ENCODE measurements at regions not wholly inside any gene's neighbourhood (a gene's known extent, or its start where the extent isn't known, plus 50 kb on each side); places are given as distances from the start of the nearest gene placed in this dataset.

GRCh38 chr6:63094947-63095346 lies 116.3 kb upstream of the FKBP1C start:
- Histone ChIP-seq H3F3A (ENCODE audit: low read depth) (no peaks in the 10 kb centered on the region), H3K4me1 (ENCODE audit: insufficient read depth, low read length, poor library complexity, severe bottlenecking) (no peaks in the 10 kb centered on the region), H4K20me1 (ENCODE audit: insufficient read depth, low read length, poor library complexity, severe bottlenecking) (no peaks in the 10 kb centered on the region), H3K9ac (ENCODE audit: low read depth, low read length, poor library complexity, severe bottlenecking) (no peak overlapping the region), H3K4me3 (ENCODE audit: low read length, poor library complexity, severe bottlenecking) (no peak overlapping the region), H2AFZ (ENCODE audit: low read length) (no peak overlapping the region), H3K9me3 (ENCODE audit: insufficient read depth, low read depth, low read length) (no peaks in the 10 kb centered on the region), H3K79me2 (ENCODE audit: insufficient read depth, low read length) (no peaks in the 10 kb centered on the region), H3K36me3 (ENCODE audit: insufficient read depth, low read length) (no peaks in the 10 kb centered on the region), H3K27me3 (ENCODE audit: insufficient read depth, low read length, poor library complexity, severe bottlenecking) (no peaks in the 10 kb centered on the region), H3K4me2 (ENCODE audit: low read depth, low read length, poor library complexity, severe bottlenecking) (no peak overlapping the region), H3K9me2 (replicated peaks; ENCODE audit: low read depth, low read length) (no peaks in the 10 kb centered on the region)
- TF ChIP-seq CTCF (conservative IDR thresholded peaks at IDR 0.05; ENCODE audit: low read length) (no peak), EZH2phosphoT487 (IDR thresholded peaks at IDR 0.05; ENCODE audit: borderline replicate concordance) (no peak)

- Histone ChIP-seq H4K20me1 (ENCODE audit: insufficient read depth, low read length, poor library complexity, severe bottlenecking) (no peaks in the 10 kb centered on the region), H2AFZ (ENCODE audit: low read length) (no peak overlapping the region), H3K36me3 (ENCODE audit: insufficient read depth, low read length) (no peaks in the 10 kb centered on the region), H3K4me2 (ENCODE audit: low read depth, low read length, poor library complexity, severe bottlenecking) (no peak overlapping the region), H3K79me2 (ENCODE audit: insufficient read depth, low read length) (no peaks in the 10 kb centered on the region), H3K4me3 (ENCODE audit: low read length, poor library complexity, severe bottlenecking) (no peak overlapping the region), H3K9me2 (replicated peaks; ENCODE audit: low read depth, low read length) (no peaks in the 10 kb centered on the region), H3K4me1 (ENCODE audit: insufficient read depth, low read length, poor library complexity, severe bottlenecking) (no peaks in the 10 kb centered on the region), H3K9me3 (ENCODE audit: insufficient read depth, low read depth, low read length) (no peaks in the 10 kb centered on the region), H3F3A (ENCODE audit: low read depth) (no peaks in the 10 kb centered on the region), H3K27me3 (ENCODE audit: insufficient read depth, low read length, poor library complexity, severe bottlenecking) (no peaks in the 10 kb centered on the region), H3K9ac (ENCODE audit: low read depth, low read length, poor library complexity, severe bottlenecking) (no peak overlapping the region)
- TF ChIP-seq CTCF (conservative IDR thresholded peaks at IDR 0.05; ENCODE audit: low read length): no peak
- no peak for TF ChIP-seq EZH2phosphoT487 (IDR thresholded peaks at IDR 0.05; ENCODE audit: borderline replicate concordance)
Measured at GRCh38 chr6:63097222-63097621, 114.0 kb upstream of the FKBP1C start.

DNA sequence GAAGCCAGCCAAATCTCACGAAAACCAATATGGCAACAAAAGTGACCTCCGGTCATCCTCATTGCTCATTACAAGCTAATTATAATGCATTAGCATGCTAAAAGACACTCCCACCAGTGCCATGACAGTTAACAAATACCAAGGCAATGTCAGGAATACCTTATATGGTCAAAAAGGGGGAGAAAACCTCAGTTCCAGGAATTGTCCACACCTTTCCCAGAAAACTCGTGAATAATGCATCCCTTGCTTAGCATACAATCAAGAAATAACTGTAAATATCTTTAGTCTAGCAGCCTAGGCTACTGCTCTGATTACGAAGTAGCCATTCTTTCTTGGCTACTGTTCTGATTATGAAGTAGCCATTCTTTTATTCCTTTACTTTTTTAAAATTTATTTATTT lies 112.5 kb upstream of the FKBP1C start:
- Histone ChIP-seq H2AFZ (ENCODE audit: low read length) (no peak overlapping the region), H3K4me2 (ENCODE audit: low read depth, low read length, poor library complexity, severe bottlenecking) (no peak overlapping the region), H3K4me3 (ENCODE audit: low read length, poor library complexity, severe bottlenecking) (no peak overlapping the region), H3K9ac (ENCODE audit: low read depth, low read length, poor library complexity, severe bottlenecking) (no peak overlapping the region), H3K9me3 (ENCODE audit: insufficient read depth, low read depth, low read length) (no peaks in the 10 kb centered on the region), H4K20me1 (ENCODE audit: insufficient read depth, low read length, poor library complexity, severe bottlenecking) (no peaks in the 10 kb centered on the region), H3F3A (ENCODE audit: low read depth) (no peaks in the 10 kb centered on the region), H3K79me2 (ENCODE audit: insufficient read depth, low read length) (no peaks in the 10 kb centered on the region), H3K27me3 (ENCODE audit: insufficient read depth, low read length, poor library complexity, severe bottlenecking) (no peaks in the 10 kb centered on the region), H3K36me3 (ENCODE audit: insufficient read depth, low read length) (no peaks in the 10 kb centered on the region), H3K9me2 (replicated peaks; ENCODE audit: low read depth, low read length) (no peaks in the 10 kb centered on the region), H3K4me1 (ENCODE audit: insufficient read depth, low read length, poor library complexity, severe bottlenecking) (no peaks in the 10 kb centered on the region)
- TF ChIP-seq EZH2phosphoT487 (IDR thresholded peaks at IDR 0.05; ENCODE audit: borderline replicate concordance) (no peak), CTCF (conservative IDR thresholded peaks at IDR 0.05; ENCODE audit: low read length) (no peak)
